ENCODE measurements at regions not wholly inside any gene's neighbourhood (a gene's known extent, or its start where the extent isn't known, plus 50 kb on each side); places are given as distances from the start of the nearest gene placed in this dataset.

DNA sequence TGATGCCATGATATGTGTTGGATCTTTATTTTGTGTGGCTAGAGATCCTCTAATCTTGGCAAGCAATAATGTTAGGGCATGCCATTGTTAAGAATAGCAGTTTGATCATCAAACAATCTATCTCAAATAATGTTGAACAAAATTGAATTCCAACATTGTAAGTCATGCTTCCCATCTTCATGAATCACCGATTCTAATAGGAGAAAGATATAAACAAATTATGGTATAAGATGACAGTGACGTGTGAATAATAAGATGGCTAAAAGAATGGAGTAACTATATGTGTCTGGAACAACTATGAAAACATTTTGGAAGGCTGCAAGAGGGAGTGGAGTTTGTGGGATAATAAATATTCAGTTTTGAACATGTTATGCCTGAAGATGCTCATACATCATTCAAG, 208.4 kb downstream of the DTHD1 start:
- Mint-ChIP-seq H3K36me3 (ENCODE audit: unreplicated experiment) (no peaks in the 10 kb centered on the region), H3K27ac (ENCODE audit: unreplicated experiment) (no peak overlapping the region), H3K9me3 (ENCODE audit: unreplicated experiment) (no peaks in the 10 kb centered on the region), H3K4me1 (ENCODE audit: low read depth, unreplicated experiment) (peaks cover 3% of the 10 kb centered on the region), H3K27me3 (ENCODE audit: unreplicated experiment) (peaks cover 2% of the 10 kb centered on the region), H3K4me3 (ENCODE audit: unreplicated experiment) (no peak overlapping the region)
- no peak for DNase-seq
- TF ChIP-seq, protein P1, sequence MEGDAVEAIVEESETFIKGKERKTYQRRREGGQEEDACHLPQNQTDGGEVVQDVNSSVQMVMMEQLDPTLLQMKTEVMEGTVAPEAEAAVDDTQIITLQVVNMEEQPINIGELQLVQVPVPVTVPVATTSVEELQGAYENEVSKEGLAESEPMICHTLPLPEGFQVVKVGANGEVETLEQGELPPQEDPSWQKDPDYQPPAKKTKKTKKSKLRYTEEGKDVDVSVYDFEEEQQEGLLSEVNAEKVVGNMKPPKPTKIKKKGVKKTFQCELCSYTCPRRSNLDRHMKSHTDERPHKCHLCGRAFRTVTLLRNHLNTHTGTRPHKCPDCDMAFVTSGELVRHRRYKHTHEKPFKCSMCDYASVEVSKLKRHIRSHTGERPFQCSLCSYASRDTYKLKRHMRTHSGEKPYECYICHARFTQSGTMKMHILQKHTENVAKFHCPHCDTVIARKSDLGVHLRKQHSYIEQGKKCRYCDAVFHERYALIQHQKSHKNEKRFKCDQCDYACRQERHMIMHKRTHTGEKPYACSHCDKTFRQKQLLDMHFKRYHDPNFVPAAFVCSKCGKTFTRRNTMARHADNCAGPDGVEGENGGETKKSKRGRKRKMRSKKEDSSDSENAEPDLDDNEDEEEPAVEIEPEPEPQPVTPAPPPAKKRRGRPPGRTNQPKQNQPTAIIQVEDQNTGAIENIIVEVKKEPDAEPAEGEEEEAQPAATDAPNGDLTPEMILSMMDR (IDR thresholded peaks at IDR 0.05; ENCODE audit: partially characterized antibody, unreplicated experiment): no peak

DNA sequence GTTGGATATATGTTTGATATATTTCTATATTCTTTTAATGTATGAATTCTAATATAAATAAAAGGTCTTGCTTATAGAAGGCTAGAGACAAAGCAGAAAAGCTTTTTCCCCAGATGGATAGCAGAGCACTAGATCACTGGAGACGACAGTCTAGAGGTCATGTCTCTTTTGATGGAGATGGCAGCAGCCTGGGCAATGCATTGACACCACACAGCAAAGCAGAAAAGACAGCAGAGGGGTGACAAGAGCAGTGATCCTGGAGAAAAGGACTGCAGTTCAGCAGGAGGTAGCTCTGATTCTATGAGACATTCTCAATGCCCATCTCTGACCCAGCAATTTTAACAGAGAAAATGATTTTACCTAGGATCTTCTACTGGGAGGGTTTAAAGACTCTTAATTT, 210.6 kb downstream of the DTHD1 start:
- Mint-ChIP-seq H3K27ac (ENCODE audit: unreplicated experiment) (no peak overlapping the region), H3K4me1 (ENCODE audit: low read depth, unreplicated experiment) (peaks cover 3% of the 10 kb centered on the region), H3K9me3 (ENCODE audit: unreplicated experiment) (no peaks in the 10 kb centered on the region), H3K36me3 (ENCODE audit: unreplicated experiment) (no peaks in the 10 kb centered on the region), H3K27me3 (ENCODE audit: unreplicated experiment) (peaks cover 2% of the 10 kb centered on the region), H3K4me3 (ENCODE audit: unreplicated experiment) (no peak overlapping the region)
- TF ChIP-seq, protein P1 (IDR thresholded peaks at IDR 0.05; ENCODE audit: partially characterized antibody, unreplicated experiment): no peak
- DNase-seq: no peak

DNA sequence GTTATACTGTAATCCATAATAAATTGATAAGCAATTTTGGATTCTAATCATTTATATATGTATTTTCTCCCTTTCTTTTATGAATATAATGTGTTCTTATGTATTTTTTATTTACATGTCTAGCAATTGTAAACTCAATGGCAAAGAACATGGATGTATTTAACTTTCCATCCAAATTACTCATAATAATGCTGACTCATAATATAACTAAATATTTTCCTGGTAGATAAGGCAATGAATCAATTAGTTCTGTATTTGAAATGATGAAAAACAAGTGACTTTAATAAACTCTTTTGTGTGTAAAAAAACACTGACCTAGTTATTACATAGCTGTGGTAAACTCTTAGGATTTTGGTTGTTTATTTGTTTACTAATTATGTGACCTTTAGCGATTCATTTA, 211.2 kb downstream of the DTHD1 start:
- Mint-ChIP-seq H3K27ac (ENCODE audit: unreplicated experiment) (no peak overlapping the region), H3K9me3 (ENCODE audit: unreplicated experiment) (no peaks in the 10 kb centered on the region), H3K27me3 (ENCODE audit: unreplicated experiment) (no peaks in the 10 kb centered on the region), H3K36me3 (ENCODE audit: unreplicated experiment) (no peaks in the 10 kb centered on the region), H3K4me1 (ENCODE audit: low read depth, unreplicated experiment) (peaks cover 3% of the 10 kb centered on the region), H3K4me3 (ENCODE audit: unreplicated experiment) (no peak overlapping the region)
- DNase-seq: no peak
- TF ChIP-seq, protein P1 (IDR thresholded peaks at IDR 0.05; ENCODE audit: partially characterized antibody, unreplicated experiment): no peak

DNA sequence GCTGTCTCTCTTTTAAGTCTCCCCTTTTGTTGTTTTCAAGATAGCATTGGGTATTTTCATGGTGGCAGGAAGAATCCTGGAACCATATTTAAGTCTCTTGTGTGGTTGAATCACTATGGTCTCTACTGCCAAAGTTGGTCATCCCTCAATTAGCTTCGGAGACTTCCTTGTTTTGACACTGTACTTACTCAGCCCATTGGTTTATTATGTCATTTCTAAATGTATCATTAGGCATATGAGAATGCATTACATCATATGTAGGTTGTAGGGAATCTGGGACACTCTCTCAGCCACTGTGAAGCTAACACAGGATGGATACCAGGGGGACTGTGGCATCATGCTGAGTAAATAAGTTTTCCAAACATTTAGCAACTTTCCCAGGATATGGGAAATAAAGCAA, 211.8 kb downstream of the DTHD1 start:
- Mint-ChIP-seq H3K36me3 (ENCODE audit: unreplicated experiment) (no peaks in the 10 kb centered on the region), H3K27me3 (ENCODE audit: unreplicated experiment) (no peaks in the 10 kb centered on the region), H3K27ac (ENCODE audit: unreplicated experiment) (no peak overlapping the region), H3K9me3 (ENCODE audit: unreplicated experiment) (no peaks in the 10 kb centered on the region), H3K4me3 (ENCODE audit: unreplicated experiment) (no peak overlapping the region), H3K4me1 (ENCODE audit: low read depth, unreplicated experiment) (peaks cover 3% of the 10 kb centered on the region)
- no peak for DNase-seq
- TF ChIP-seq, protein P1 (IDR thresholded peaks at IDR 0.05; ENCODE audit: partially characterized antibody, unreplicated experiment): no peak

DNA sequence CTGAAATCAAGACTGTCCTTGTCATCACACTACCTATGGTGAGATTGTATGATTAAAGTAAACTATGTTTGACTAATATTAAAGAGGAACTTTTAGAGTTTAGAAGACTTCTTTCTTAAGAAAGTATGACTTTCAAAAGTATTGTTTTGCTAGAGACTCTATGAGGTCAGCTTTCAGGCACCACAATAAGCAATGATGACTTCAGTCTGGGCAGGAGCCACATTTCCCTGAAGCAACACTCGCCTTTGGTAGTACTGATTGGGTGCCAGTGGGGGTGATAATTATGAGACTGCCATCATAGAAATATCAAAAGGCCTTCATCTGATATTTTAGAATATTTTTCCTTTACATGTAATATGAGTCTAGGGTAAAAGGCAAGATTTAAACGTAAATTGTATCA, 212.6 kb downstream of the DTHD1 start:
- TF ChIP-seq, protein P1 (IDR thresholded peaks at IDR 0.05; ENCODE audit: partially characterized antibody, unreplicated experiment): no peak
- Mint-ChIP-seq H3K27me3 (ENCODE audit: unreplicated experiment) (no peaks in the 10 kb centered on the region), H3K27ac (ENCODE audit: unreplicated experiment) (no peak overlapping the region), H3K4me1 (ENCODE audit: low read depth, unreplicated experiment) (no peaks in the 10 kb centered on the region), H3K9me3 (ENCODE audit: unreplicated experiment) (no peaks in the 10 kb centered on the region), H3K36me3 (ENCODE audit: unreplicated experiment) (no peaks in the 10 kb centered on the region), H3K4me3 (ENCODE audit: unreplicated experiment) (no peak overlapping the region)
- no peak for DNase-seq
